H1 (cell line): ENCODE measurements at regions not wholly inside any gene's neighbourhood (a gene's known extent, or its start where the extent isn't known, plus 50 kb on each side); places are given as distances from the start of the nearest gene placed in this dataset.

ENCODE experiments used
- HDAC2 ChIP-seq, 2 experiments: fragments of 300-600 bp in 1 of 2; sonication (generic) in 1 of 2; IDR thresholded peaks; 2 replicates each; pipeline ENCODE4 v1.6.1; 2011 to 2012; ENCODE audit warnings: low read depth in 2 of 2, low read length in 2 of 2, mild to moderate bottlenecking in 2 of 2, moderate library complexity in 2 of 2, borderline replicate concordance in 1 of 2, inconsistent platforms in 1 of 2
- SRF ChIP-seq: IDR thresholded peaks from 2 replicates; pipeline ENCODE4 v1.6.1; 2011; ENCODE audit warnings: mild to moderate bottlenecking, low read depth, low read length, moderate library complexity

DNA sequence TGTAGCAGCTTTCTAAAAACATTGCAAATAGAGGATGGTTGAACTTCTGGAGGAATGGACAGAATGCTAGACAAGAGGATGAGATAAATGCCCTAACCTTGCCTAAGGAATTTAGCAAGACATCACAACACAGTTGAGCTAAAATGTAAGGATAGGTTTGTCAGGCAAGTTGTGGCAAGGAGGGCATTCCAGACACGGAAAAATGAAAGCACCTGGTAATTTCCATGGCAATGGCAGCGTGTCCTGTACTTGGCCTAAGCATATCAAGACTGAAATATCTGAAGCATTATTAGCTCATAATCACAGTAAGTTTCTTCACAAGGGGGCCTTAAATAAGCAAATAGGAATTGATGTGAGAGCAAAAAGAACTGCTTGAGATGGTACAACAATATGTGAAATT is 105.1 kb upstream of the USP25 start (continued):
- TF ChIP-seq HDAC2 (IDR thresholded peaks at IDR 0.05; ENCODE audit: borderline replicate concordance in 1 of 2, low read depth in 2 of 2, low read length in 2 of 2) = no peak
- no peak for TF ChIP-seq SRF
